Tibial artery (tissue), 4 donors: ENCODE measurements at regions not wholly inside any gene's neighbourhood (a gene's known extent, or its start where the extent isn't known, plus 50 kb on each side); places are given as distances from the start of the nearest gene placed in this dataset.
A peak's percentile ranks its signal among the peaks of the same experiment; 100 is the strongest.

Source experiments
- DNase-seq, 2 donors: peaks; one replicate each; pipeline ENCODE4 v3.0.0-alpha.2; 2019
- H3K27ac ChIP-seq, 2 donors: fragments of 200-600 bp; sonication (generic) in 1 of 2; 1 replicate in 1 of 2; 2 replicates in 1 of 2; pipeline ENCODE4 v1.5.1; 2018 to 2019; ENCODE audit warnings: mild to moderate bottlenecking in 1 of 2
- H3K27me3 ChIP-seq, 2 donors: fragments of 200-600 bp; sonication (generic) in 1 of 2; one replicate each; pipeline versions ENCODE4 v1.5.1 to v1.6.0; 2016 to 2019
- H3K36me3 ChIP-seq, 3 donors: fragments of 200-600 bp; sonication (generic) in 2 of 3; one replicate each; pipeline ENCODE4 v1.5.1; 2016 to 2019; ENCODE audit warnings: mild to moderate bottlenecking in 2 of 3
- H3K4me1 ChIP-seq, 4 donors: fragments of 200-600 bp; sonication (generic) in 2 of 4; 1 replicate in 3 of 4; 2 replicates in 1 of 4; pipeline ENCODE4 v1.5.1; 2016 to 2019
- H3K4me3 ChIP-seq, 2 donors: fragments of 200-600 bp; sonication (generic) in 1 of 2; 1 replicate in 1 of 2; 2 replicates in 1 of 2; pipeline ENCODE4 v1.5.1; 2018 to 2019; ENCODE audit warnings: mild to moderate bottlenecking in 2 of 2
- H3K9me3 ChIP-seq, 3 donors: fragments of 200-600 bp; sonication (generic) in 1 of 3; one replicate each; pipeline ENCODE4 v1.5.1; 2016 to 2019
- CTCF ChIP-seq, 2 experiments: fragments of 200-600 bp in 1 of 2; fragments of 450-650 bp in 1 of 2; IDR thresholded peaks; one replicate each; pipeline ENCODE4 v1.5.1; 2017 to 2019; ENCODE audit warnings: antibody characterized with exemption in 2 of 2, mild to moderate bottlenecking in 1 of 2, moderate library complexity in 1 of 2
- intact Hi-C: fragments of 100-400 bp; cut with DNase I; formaldehyde crosslinking; loops from one replicate; pipeline ENCODE4 v1.15.0; 2023; ENCODE audit warnings: low total_unique reads

- Histone ChIP-seq H3K4me3 (no peak overlapping the region), H3K27ac (no peak overlapping the region), H3K9me3 (no peaks in the 10 kb centered on the region), H3K4me1 (peaks cover 0 to 7% (median 0%) of the 10 kb centered on the region in 4 donors), H3K36me3 (no peaks in the 10 kb centered on the region), H3K27me3 (peaks cover 0 to 13% of the 10 kb centered on the region in 2 donors)
- intact Hi-C loops = no loop called here
- peak in 1 of 2 donors; percentile 31 for DNase-seq
- TF ChIP-seq CTCF (IDR thresholded peaks at IDR 0.05) = no peak
Measured at GRCh38 chr22:44549701-44550100, 51.7 kb upstream of the RTL6 start.

GRCh38 chr22:44548981-44549380 is 50.9 kb upstream of the RTL6 start:
- H3K27ac ChIP-seq = no peak overlapping the region
- no peak overlapping the region for H3K4me3 ChIP-seq
- H3K27me3 ChIP-seq = peaks cover 0 to 20% of the 10 kb centered on the region in 2 donors
- H3K4me1 ChIP-seq = peaks cover 0 to 7% (median 0%) of the 10 kb centered on the region in 4 donors
- H3K9me3 ChIP-seq = no peaks in the 10 kb centered on the region
- TF ChIP-seq CTCF (IDR thresholded peaks at IDR 0.05) = no peak
- intact Hi-C loops = no loop called here
- H3K36me3 ChIP-seq = no peaks in the 10 kb centered on the region
- DNase-seq = peak in 1 of 2 donors; percentile 17
